ENCODE measurements at regions not wholly inside any gene's neighbourhood (a gene's known extent, or its start where the extent isn't known, plus 50 kb on each side); places are given as distances from the start of the nearest gene placed in this dataset.

DNA sequence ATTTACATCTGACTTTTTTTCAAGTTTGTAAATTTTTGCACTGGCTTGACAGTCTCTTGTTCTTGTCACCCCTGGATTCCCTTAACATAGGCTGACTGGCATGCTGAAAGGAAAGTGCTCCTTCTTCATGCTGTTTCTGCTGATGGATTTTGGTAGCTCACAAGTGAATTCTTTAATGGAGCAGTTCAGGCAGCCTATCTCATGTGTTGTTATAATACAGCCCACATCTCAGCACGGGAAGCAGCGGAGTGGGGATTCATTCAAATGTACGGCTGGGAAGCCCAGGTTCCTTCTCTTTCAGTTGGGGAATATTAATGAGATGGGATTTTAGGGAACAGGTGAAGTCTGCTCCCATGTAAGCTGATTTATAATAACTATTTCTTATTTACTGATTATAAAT, 142.8 kb downstream of the CD8B2 start:
- DNase-seq (ENCODE audit: low read depth in 2 of 2) = no peak

DNA sequence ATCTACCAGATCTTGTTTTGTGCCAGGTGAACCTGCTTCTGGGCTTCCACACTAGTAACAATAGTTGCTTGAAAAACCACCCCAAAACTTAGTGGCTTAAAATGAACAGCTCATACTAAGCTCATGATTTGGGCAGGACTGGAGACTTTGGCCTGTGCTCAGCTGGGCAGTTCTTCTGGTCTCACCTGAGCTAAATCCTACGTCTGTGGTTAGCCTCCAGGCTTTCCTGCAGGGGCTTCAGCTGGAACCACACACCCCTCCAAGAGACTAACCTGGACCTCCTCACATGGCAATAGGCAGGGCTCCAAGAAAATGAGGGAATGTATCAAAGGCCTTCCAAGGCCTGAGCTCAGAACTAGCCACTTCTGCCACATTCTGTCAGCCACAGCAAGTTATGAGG, 144.1 kb downstream of the CD8B2 start:
- DNase-seq (ENCODE audit: low read depth in 2 of 2) = no peak

DNA sequence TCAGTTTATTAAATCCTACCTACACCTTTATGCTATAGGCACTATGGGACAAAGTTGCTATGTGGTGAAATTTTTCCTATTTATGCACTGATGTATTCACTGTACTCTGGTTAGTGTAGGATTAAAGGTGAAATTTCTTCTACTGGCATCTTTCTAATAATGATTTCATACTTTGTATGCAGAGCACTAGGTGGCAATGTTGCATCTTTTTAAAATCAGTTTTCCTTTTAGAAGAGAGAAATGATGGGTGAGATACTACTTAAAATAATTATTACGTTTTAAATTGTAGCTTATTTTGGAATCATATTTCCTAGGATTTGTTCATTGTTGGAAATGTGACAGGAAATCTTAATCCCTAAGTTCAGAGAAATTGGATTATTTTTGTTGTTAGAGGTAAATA, 150.9 kb downstream of the CD8B2 start:
- DNase-seq (ENCODE audit: low read depth in 2 of 2) = no peak

DNA sequence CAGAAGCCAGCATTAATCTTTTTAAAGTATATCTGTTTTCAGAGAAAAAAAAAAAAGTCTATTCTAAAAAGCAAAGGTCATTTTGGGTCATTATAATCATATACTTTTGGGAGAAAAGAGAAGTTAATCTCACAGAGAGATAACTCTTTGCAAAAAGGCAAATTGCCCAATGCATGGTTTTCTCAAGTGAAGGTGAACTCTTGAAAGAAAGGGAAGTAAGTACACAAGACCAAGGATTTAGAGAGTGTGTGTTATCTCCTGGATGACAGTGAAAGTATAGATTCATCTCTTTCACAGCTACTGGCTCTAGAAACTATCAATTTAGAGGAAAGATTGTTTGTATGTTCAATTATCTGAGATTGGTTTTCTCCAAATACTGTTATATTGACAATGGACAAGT, 151.4 kb downstream of the CD8B2 start:
- no peak for DNase-seq (ENCODE audit: low read depth in 2 of 2)

DNA sequence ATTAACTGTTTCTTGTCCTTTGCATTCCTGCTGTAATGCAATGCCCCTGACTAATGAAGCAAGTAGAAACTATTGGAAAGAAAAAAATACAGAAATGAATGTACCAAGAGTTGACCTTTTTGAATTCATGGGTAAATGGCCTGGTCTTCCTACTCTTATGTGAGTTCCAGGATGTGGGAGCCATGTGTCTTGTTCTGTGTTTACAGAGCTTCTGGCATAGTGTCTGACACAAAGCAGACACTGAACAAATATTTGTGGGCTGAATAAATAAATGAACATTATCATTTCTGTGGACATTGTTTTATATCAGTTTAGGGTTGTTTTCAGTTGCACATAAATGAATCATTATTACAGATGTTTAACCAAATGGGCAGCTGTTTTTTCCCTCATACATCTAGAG, 155.5 kb downstream of the CD8B2 start:
- no peak for DNase-seq (ENCODE audit: low read depth in 2 of 2)

DNA sequence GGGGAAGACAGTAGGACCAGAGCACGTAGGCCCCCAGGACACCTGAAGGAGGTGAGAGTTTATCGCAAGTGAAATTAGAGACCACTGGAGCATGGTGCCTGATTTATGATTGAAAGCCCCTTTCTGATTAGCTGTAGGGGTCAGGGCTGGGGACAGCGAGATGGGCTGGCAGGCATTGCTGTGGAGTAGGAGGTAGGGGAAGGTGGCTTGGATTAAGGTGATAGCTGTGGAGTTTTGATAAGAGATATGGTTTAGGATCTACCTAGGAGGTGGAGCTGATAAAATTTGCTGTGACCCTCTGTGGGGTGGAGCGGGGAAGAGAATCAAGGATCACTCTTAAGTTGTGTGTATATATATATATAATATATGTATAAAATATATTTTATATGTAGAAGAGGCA, 157.5 kb downstream of the CD8B2 start:
- no peak for DNase-seq (ENCODE audit: low read depth in 2 of 2)

DNA sequence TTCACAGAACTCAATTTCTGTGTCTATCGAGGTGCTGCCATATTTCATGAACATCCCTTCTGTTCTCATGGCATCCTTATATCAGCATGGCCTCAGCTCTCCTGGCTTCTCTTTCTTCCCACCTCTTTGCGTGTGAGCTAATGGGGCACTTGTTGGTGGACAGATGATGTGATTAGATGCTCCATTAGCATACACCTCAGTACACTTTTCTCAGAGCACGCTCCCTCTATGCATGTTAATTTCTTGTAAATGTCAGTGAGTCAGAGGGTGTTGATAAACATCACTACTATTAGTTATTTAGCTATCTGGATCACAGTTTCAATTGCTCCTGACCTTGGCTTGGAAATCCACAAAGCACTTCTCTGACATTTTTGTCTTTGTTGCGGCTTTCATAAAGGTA, 159.4 kb downstream of the CD8B2 start:
- no peak for DNase-seq (ENCODE audit: low read depth in 2 of 2)

DNA sequence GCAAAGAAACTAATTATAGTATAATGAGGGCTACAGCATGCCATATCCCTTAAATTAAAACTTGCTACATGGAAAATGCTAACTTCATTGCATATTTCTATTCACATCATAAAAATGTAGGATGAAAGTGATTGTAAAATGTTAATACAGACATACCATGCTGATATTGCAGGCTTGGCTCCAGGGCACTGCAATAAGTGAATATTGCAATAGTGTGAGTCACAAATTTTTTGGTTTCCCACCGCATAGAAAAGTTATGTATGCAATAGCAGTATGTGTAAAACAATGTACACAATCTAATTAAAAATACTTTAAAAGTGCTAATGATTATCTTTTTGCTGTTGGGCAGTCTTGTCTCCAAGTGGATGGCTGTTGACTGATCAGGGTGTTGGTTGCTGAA, 162.1 kb downstream of the CD8B2 start:
- DNase-seq (ENCODE audit: low read depth in 2 of 2) = no peak

DNA sequence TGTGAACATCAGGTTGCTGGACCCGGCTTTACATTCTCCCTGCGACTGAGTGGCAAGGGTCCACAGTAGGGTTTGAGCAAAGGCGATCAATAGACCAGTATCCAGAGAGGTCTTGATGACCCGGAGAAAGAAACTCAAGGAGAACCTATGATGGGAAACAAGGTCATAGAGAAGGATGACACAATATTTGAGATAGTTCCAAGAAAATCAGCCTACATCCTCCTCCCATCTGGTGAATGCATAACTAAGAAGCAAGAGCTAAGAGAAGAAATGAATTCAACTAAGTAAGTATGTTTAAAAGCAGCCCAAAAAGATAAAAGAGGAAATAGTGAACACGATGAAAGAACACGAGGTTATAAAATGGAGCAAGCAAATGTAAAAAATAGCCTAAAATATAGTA, 166.3 kb downstream of the CD8B2 start:
- no peak for DNase-seq (ENCODE audit: low read depth in 2 of 2)

DNA sequence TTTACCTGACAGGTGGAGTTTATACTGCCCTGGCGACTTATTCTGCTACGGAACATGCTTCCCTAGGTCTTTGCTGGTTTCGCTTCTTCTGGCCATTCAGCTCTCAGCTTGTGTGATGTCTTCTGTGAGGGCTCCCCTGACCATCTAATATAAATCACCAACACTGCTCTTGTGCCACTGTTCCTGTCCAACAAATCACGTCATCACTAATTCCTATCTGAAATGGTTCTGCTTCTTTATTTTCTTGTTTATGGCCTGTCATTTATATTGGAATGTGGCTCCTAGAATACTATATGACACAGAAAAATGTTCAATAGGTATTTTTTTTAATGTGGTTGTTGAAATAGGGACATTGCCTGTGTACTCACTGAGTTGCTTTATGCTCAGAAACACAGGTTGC, 171.5 kb downstream of the CD8B2 start:
- no peak for DNase-seq (ENCODE audit: low read depth in 2 of 2)

DNA sequence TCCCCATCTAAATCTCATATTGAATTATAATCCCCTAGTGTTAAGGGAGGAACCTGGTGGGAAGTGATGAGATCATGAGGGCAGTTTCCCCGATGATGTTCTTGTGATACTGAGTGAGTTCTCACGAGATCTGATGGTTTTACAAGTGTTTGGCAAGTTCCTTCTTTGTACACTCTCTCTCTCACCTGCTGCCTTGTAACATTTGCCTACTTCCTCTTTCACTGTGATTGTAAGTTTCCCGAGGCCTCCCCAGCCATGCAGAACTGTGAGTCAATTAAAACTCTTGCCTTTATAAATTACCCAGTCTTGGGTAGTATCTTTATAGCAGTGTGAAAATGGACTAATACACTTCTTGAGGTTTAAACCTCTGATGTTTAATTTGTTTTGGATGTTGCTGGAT, 177.5 kb downstream of the CD8B2 start:
- DNase-seq (ENCODE audit: low read depth in 2 of 2) = no peak

DNA sequence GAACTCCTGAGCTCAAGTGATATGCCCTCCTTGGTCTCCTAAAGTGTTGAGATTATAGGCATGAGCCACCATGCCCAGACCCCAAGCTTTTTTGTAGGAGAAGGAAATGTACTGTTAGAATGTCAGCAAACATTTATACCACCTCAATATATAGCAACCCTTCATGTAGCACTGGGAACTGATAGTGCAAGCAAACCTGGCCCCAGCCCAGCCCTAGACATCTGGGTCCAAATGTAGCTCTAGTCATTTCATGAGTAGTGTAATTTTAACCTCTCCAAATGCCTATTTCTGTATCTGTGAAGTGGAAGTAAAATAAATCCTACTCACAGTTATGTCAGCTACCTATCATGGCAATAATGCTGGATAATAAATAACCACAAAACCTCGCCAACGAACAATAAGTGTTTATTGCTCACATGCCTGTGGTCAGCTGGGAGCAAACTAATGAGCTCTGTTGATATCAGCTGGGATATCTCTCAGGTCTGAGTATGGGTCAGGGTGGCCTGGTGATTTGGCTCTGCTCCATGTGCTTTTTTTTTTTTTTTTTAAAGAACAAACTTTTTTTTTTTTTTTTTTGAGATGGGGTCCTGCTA, 180.4 kb downstream of the CD8B2 start:
- no peak for DNase-seq (ENCODE audit: low read depth in 2 of 2)

DNA sequence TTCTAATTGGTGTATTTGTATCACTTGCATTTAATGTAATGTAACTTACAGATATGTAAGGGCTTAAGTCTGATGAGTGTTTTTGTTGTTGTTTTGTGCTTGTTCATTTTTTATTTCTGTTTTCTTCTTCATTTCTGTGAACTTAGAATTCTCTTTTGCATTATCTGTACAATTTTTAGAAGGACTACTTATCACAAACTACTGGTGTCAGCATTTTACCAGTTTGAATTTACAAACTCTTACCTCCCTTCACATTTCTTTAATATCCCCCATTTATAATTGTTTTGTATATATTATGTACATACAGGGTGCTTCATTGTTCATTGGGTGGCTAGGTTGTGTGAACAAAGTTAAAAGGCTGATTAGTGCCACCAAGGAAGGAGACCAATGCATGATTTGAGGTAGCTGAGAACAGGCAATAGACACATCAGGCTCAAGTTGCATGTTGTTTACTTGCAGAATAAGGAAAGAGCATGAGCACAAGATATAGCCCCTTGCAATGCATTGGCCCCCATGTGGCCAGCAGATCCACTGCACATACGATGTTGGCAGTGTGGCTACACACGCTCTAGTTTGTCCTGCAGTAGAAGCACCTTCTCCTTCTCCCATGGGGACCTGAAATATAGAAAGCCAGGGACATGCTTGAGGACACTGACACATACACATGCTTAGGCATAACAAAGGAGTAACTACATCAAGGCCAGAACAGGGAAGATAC, 198.2 kb downstream of the CD8B2 start:
- DNase-seq (ENCODE audit: low read depth in 2 of 2) = no peak

DNA sequence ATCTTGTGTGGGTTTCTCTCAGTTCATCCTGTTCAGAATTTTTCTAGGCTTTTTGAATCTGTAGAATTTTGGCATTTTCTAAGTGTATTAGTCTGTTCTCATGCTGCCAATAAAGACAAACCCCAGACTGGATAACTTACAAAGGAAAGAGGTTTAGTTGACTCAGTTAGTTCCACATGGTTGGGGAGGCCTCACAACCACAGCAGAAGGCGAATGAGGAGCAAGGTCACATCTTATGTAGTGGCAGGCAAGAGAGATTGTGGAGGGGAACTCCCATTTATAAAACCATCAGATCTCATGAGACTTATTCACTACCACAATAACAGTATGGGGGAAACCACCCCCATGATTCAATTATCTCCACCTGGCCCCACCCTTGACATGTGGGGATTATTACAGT, 199.2 kb downstream of the ST6GAL2 start:
- no peak for DNase-seq (ENCODE audit: low read depth in 2 of 2)

DNA sequence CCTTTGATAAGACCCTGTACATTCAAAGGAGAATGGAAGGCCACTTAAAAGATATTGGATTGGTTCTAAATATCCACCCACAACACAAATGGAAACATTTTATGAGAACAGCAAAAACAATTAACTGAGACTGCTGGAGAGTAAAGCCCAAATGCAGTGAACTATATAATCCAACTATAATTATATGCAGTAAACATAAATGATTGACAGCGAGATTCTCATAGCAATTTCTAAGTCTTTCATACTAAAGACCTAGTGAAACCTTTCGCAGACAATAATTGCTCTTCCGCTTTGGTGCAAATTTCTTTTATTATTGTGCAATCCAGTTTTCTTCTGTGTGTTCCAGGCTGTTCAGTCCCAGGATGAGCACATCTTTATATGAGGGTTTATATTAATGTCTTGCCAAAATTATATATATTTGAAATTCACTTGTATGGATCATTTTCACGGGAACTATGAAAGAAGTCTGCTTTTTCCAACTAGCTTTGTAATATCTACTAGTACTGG, 190.9 kb downstream of the ST6GAL2 start:
- DNase-seq (ENCODE audit: low read depth in 2 of 2) = no peak

DNA sequence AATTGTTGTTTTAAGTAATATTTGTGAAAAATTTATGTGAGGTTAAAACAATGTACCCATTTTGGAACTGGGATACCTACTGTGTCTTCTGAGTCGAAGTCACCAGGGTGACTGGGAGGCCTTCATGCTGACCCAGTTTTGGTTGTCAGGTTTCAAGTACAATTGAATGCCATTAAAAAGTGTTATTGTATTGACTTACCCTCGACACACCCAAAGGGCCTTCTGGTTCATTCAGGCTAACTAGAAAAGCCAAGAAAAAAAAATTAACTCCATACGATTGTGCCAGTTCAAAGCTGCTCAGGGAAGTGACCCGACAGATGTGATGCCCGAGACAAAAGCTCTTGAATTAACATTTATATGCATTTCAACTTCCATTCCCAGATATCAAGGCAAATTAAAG, 190.0 kb downstream of the ST6GAL2 start:
- DNase-seq (ENCODE audit: low read depth in 2 of 2) = no peak

DNA sequence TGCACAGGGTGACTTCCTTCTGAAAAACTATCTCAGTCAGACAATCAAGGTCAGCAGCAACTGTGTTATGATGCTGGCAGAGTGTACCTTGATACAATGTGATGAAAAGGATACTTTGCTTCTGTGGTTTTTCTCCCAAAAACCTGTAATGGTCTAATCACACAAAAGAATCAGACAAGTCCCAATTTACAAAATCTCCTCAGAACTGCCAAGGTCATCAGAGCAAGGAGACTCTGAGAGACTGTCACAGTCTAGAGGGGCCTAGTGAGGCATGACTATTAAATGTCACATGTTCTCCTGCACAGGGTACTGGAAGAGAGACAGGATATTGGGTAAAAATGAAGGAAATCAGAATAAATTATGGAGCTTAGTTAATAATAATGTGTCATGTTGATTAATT, 185.4 kb downstream of the ST6GAL2 start:
- no peak for DNase-seq (ENCODE audit: low read depth in 2 of 2)

DNA sequence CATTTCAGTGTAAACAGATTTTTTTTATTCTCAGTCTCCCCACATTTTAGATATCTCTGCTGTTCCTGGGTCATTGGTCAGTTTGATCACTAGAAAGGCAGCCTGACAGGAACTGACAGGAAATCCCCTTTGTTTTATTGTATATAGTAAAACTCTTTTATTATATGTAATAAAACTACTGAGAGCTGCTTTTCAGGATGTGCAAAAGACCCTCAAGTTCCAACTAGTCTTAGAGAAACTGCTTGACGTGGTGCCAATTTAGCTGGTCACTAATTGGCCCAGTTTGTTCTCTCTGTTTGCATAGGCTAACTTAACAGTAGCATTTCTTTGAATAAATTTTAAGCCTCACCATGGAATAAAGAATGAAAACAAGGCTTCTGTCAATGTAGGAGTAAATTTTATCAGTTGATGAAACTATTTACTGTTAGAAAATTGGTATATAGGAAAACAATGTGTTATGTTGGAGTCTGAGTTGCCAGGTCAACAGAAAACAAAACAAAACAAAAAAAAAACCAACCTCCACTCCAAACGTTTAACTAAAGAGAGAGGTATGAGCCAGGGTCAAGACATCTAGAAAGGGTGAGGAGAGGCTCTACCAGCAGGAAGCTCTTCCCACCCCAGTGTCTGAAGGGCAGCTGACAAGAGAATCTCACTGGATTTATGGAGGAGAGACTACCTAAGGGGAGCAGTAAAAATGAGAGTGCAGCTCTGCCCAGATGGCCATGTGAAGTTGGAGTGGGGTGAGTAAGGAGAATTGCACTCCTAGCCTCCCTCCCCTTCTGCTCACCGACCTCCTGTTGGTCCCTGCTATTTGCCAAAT, 184.6 kb downstream of the ST6GAL2 start:
- DNase-seq (ENCODE audit: low read depth in 2 of 2) = no peak

DNA sequence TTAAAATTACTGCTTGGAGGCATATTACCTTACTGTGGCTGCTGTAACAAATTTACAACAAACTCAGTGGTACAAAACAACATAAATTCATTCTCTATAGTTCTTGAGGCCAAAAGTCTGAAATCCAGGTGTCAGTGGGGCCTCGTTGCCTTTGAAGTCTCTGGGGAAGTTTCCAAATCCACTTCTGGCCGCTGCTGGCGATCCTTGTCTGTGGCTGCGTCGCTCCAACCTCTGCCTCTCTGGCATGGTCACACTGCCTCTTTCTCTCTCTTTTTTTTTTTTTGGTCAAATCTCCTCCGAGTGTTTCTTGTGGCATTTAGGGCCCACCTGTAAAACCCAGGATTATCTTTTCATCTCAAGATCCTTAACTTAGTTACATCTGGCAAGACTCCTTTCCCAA, 182.8 kb downstream of the ST6GAL2 start:
- DNase-seq (ENCODE audit: low read depth in 2 of 2) = no peak

DNA sequence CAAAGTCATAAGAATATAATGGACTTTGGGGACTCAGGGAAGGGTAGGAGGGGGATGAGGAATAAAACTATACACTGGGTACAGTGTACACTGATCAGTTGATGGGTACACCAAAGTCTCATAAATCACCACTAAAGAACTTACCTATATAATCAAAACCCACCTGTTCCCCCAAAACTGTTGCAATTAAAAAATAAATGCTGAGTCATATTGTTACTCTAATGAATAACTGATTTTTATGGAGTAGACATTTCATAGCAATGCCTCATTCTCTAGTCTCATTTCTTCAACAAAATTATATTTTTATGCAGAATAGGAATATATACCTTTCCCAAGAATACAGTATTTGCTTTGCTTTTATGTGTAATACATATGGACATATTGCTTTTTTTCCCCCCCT, 181.2 kb downstream of the ST6GAL2 start:
- DNase-seq (ENCODE audit: low read depth in 2 of 2) = no peak

DNA sequence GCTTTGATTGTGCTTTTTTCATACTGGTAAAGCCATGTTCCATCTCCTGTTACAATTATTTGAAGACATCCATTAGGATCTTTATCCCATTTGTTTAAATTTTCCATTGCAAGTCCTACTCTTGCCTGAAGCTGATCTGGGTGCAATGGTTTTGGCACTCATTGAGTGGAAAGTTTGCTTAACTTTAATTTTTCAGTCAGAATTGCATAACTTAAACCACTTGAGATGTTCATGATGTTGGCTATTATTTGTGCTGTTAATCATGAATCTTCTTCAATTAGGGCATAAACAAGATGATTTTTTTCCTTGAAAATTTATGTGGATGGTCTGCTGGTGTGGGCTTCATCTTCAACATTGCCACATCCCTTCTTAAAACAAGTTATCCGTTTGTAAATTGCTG, 180.1 kb downstream of the ST6GAL2 start:
- no peak for DNase-seq (ENCODE audit: low read depth in 2 of 2)

DNA sequence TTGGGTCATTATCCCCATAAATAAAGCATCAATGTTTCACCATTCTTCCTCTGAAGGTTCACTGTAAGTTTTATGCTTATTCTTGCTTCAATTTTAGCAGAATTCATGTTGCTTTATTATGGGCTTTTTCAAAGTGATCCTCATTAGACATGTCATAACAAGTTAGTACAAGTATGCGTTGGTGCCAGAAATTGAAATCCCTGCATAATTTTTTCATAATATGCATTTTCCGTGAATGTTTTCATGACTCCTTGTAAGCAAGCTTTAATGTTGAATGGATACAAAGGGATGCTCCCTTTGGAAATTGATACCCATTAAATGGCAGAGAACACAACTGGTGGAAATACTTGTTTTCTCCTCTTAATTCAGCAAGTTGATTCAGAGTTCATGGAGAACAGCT, 179.7 kb downstream of the ST6GAL2 start:
- no peak for DNase-seq (ENCODE audit: low read depth in 2 of 2)

DNA sequence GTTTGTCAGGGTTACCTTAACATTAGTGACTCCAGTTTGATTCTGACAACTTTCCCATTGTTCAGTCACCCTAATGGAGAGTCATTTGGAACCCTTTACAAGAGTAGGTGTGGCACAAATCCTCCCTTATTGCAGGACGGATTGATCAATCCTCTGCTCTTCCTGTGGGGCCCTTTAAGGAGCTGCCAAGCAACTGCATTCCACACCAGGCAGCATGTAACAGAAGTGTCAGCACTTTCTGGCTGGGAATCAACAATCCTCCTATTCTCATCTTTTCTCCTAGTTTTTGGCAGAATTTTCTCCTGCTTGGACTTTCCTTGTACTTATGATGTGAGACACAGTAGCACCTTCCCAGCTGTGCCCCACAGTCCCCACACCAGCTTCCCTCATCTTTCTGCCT, 177.8 kb downstream of the ST6GAL2 start:
- no peak for DNase-seq (ENCODE audit: low read depth in 2 of 2)

All from stimulated activated CD8-positive, alpha-beta memory T cell treated with anti-CD3 and anti-CD28 coated beads, Interleukin-2, amount 100 ng/mL, for 48 hours (primary cell).